Rectal smooth muscle tissue (tissue), 1 donor: ENCODE measurements at regions not wholly inside any gene's neighbourhood (a gene's known extent, or its start where the extent isn't known, plus 50 kb on each side); places are given as distances from the start of the nearest gene placed in this dataset.

ENCODE experiments used
- H3K27ac ChIP-seq: one replicate; pipeline ENCODE4 v1.7.0; 2013; ENCODE audit warnings: low read depth, low read length, inconsistent platforms
- H3K27me3 ChIP-seq: one replicate; pipeline ENCODE4 v1.7.0; 2013; ENCODE audit warnings: low read length; ENCODE audit not compliant: control insufficient read depth, insufficient read depth
- H3K36me3 ChIP-seq: one replicate; pipeline ENCODE4 v1.7.0; 2013; ENCODE audit warnings: low read length; ENCODE audit not compliant: control insufficient read depth, insufficient read depth
- H3K4me1 ChIP-seq: one replicate; pipeline ENCODE4 v1.7.0; 2013; ENCODE audit warnings: low read length; ENCODE audit not compliant: control insufficient read depth, insufficient read depth
- H3K4me3 ChIP-seq: one replicate; pipeline ENCODE4 v1.7.0; 2013; ENCODE audit warnings: low read length
- H3K9ac ChIP-seq: one replicate; pipeline ENCODE4 v1.7.0; 2013; ENCODE audit warnings: low read length

DNA sequence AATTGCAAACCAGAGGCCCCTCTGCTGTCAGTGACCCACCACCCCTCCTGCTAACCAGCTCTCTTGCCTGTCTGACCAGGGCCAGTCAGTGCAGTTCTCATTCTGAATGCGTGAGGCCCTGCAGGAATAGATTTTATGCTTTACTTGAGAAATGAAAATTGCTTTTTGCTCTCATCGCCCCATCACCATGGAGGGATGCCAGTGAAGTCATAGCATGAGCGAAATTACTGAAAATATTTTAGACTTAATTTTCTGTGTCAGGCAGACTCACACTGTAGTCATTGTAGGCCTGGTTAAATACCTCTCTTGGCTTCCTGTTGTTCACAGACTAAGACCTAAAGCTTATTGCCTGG lies 490.5 kb upstream of the CDH5 start:
- Histone ChIP-seq H3K9ac (no peak overlapping the region), H3K4me3 (no peak overlapping the region), H3K27ac (no peak overlapping the region), H3K36me3 (no peaks in the 10 kb centered on the region), H3K4me1 (no peaks in the 10 kb centered on the region), H3K27me3 (no peaks in the 10 kb centered on the region)

DNA sequence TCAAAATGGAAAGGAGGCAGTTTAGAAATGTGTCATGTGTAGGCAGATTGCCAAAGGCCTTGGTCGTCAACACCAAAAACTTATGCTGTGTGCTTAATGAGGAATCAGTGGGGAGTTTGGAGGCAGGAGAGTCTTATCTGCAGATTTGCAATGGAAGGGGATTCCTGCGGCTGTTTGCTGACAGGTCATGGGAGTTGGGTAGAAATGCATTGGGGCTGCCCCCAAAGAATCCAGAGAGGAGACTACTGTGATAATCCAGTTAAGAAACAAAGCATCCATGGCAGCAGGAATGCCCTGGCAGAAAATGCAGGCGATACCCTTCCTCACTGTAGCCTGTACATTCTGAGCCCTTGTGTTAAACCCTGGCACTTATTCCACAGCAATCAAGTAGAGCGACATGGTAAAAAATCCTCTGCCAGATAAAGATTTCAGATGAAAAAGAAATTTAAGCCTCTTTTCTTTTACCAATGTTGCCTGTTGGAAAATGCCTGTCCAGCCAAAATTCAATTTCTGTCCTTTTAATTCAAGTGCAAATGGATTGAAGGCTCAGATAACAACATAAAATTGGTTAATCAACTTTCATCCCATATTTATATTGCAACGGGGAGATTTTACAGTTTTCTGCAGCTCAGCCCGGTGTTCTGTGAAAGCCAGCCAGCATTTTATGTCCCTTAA lies 491.0 kb upstream of the CDH5 start:
- no peak overlapping the region for H3K4me3 ChIP-seq
- no peak overlapping the region for H3K9ac ChIP-seq
- no peaks in the 10 kb centered on the region for H3K36me3 ChIP-seq

DNA sequence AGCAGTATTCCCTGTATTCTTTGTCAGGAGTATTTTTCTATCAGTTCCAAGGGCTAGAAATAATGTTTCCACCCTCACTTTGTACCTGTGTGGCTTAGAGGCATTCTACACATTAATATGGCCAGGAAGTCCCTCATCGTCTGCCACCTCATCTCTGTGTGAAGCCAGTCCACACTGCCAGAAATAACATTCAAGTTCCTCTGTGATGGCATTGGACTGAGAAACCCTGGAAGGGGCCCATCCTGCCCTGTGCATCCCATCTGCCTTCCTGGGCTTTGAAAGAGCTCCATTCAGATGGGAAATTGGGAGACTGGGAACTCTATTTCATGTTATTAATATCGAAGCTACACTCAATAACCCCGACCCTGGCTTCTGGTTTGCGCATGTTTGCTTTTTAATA lies 497.2 kb upstream of the CDH5 start:
- Histone ChIP-seq H3K4me3 (no peak overlapping the region), H3K36me3 (no peaks in the 10 kb centered on the region), H3K27ac (no peak overlapping the region), H3K27me3 (no peaks in the 10 kb centered on the region), H3K4me1 (no peaks in the 10 kb centered on the region), H3K9ac (no peak overlapping the region)

More for the DNA sequence above, 491.0 kb upstream of the CDH5 start:
- Histone ChIP-seq H3K27ac (no peak overlapping the region), H3K27me3 (no peaks in the 10 kb centered on the region), H3K4me1 (no peaks in the 10 kb centered on the region)

DNA sequence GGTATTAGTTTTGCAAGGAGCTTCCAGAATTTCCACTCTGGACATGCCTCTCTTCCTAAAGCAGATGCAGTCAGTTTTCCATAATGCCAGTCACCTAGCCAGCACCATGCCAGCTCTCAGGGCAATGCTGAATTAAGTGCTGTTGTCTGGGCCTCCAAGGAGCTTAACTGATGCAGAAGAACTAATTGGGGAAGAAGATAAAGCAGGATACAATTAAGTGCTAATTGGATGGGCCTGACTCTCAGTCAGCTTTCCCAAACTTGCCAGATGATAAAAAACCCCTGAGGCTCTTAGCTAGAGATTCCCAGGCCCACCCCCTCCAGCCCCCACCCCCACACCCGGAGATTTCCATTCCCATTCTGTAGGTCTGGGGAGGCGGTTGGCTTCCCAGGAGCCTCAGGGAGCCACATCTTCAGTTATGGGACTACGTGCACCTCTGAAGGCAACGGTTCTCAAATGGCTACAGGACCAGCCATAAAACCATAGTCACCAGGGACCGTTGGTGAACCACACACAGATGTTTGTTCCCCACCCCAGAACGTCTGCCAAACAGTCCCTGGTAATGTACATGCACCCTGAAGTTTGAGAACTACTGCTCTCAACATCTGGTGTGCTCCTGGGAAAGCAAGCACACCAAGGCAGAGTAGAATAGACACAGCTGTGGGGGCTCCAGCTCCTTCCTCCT lies 499.1 kb upstream of the CDH5 start:
- H3K27ac ChIP-seq: no peak overlapping the region
- no peaks in the 10 kb centered on the region for H3K27me3 ChIP-seq
- no peaks in the 10 kb centered on the region for H3K36me3 ChIP-seq
- H3K4me3 ChIP-seq: no peak overlapping the region
- H3K9ac ChIP-seq: no peak overlapping the region
- H3K4me1 ChIP-seq: no peaks in the 10 kb centered on the region

DNA sequence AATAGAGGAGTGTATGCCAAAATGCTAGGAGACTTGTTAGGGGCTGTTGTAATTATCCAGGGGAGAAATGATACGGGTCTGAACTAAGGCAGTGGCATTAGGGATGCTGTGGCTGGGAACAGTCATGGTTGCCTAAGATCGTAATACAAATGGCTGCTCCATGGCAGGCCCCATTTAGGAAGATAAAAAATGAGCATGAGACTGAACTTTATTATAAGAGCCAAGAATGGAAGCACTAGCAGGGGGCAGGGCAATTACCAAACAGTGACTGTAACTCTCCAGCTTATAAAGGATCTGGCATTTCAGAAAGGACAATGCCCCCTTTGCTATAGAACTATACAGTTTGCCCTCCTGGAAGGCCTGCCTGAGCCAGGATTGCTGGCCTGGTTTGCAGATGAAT lies 503.3 kb upstream of the CDH5 start:
- H3K27me3 ChIP-seq: no peaks in the 10 kb centered on the region
- no peak overlapping the region for H3K9ac ChIP-seq
- H3K27ac ChIP-seq: no peak overlapping the region
- no peaks in the 10 kb centered on the region for H3K36me3 ChIP-seq
- H3K4me3 ChIP-seq: no peak overlapping the region
- H3K4me1 ChIP-seq: no peaks in the 10 kb centered on the region

DNA sequence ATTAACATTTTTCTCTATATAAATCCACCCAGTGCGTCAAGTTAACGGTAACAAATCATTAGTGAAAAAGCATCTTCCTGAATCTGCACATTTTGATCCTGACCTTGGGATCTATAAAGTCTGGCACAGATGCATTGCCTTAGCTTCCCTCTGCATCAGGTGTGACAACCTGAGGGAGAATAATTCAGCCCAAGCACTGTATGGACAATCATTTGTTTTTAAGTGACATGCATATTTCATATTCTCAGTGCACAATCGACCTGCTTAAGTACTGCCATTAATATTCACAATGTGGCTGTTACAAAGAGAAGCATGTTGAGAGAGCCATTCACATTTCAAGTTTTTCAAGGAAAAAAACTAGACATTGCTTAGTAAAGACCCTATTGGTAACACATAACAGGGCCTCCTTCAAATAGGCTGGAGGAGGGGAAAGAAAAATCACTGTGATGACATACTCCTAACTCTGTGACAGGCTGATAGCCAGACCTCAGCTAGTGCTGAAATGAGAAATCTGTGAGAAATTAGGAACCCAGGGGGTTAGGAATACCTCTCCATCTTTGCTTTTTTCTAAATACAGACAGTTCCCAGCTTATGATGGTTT lies 505.3 kb upstream of the CDH5 start:
- no peak overlapping the region for H3K27ac ChIP-seq
- no peaks in the 10 kb centered on the region for H3K4me1 ChIP-seq

DNA sequence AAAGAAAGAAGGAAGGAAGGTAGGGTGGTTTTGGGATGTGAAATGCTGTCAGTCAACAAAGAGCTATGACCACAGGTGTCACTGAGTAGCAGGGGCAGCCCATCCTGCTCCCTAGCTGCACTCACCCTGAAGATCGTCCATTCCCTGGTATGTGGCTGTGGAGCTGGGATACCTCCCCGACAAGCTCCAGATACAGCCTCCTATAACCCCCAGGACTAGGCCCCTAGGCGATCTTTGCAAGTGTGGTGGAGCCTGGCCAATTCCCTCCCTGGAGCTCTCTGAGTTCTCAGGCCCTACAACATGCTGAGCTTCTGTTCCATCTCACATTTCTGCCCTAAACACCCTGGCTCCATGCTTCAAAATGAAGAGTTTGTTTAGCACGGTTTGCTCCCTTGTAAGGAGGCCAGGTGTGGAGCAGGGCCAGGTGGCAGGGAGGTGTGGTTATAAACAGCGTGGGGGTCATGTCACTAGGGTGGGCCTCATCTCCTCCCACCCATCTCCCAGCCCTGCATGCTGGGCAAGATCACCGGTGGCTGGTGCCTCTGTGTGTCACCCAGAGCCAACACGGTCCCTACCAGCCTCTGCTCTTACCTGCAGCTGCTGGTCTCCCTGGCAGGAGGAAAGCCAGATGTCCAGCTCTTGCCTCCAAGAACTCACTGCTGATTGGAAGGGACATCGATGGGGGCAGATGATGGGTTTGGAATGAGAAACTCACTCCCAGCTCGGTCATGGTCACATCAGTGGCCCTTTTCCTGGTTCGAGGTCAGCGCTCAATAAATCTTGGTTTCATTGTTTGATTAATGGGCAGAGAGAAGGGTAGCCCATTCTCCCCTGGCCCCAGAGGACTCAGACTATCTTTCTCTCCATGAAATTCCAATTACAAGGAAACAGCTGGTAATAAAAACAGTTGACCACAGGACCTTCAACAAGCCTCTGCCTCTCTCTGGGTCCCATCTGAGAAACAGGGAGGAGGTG lies 511.0 kb upstream of the CDH5 start:
- Histone ChIP-seq H3K9ac (no peak overlapping the region), H3K4me3 (no peak overlapping the region), H3K27ac (no peak overlapping the region), H3K36me3 (no peaks in the 10 kb centered on the region), H3K4me1 (no peaks in the 10 kb centered on the region), H3K27me3 (no peaks in the 10 kb centered on the region)

More for the DNA sequence above, 505.3 kb upstream of the CDH5 start:
- Histone ChIP-seq H3K27me3 (no peaks in the 10 kb centered on the region), H3K36me3 (no peaks in the 10 kb centered on the region), H3K9ac (no peak overlapping the region), H3K4me3 (no peak overlapping the region)

DNA sequence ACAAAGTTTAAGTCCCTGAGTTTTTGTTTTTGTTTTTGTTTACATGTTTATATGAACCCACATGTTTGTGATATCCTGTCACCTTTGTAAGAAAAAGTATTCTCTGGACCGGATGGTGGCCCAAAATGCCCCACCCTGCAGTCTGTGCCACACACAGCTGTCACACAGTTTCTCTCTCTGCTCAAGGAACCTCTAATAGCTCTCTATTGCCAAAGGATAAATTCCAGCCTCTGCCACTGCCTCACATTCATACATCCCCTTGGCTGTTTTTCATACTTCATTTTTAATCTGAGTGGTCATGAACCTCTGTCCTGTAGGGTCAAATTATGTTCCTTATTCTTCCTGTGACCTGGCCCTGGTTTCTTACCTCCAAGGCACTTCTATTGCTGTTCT lies 520.3 kb upstream of the CDH5 start:
- Histone ChIP-seq H3K27me3 (no peaks in the 10 kb centered on the region), H3K4me1 (no peaks in the 10 kb centered on the region), H3K4me3 (no peak overlapping the region), H3K9ac (no peak overlapping the region), H3K27ac (no peak overlapping the region), H3K36me3 (no peaks in the 10 kb centered on the region)

DNA sequence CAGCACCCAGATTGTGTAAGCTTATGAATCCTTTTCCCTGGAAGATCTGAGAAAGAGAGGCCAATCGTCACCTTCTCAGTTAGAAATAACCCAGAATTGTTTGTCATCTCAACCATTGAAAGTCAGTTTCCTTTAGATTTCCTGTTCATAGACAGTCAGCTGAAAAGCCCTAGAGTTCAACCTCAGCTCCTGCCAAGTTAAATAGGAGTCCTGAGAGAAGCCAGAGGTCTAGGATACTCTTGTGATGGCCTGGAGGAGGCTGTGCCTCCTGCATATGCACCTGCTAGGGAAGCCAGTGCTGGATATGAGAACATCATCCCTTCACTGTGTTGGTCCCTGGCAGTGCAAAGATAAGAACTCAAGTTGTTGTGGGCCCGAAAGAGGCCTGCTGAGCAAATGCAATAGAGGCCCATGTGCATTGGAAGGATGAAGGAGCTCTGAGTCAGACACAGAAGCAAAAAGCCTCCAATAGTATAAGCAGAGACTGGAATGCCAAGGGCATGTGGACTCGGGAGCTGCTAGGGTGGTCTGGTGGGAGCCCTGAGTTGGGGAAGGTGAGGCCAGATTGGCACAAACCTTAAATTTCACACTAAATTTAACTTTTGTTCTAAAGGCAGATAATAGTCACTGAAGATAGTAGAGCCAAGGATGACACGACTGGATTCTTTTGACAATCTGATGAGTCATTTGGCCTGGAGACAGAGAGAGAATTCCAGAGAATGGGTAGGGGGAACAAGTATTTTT lies 520.9 kb upstream of the CDH5 start:
- no peak overlapping the region for H3K27ac ChIP-seq
- no peaks in the 10 kb centered on the region for H3K27me3 ChIP-seq
- H3K4me3 ChIP-seq: no peak overlapping the region
- H3K36me3 ChIP-seq: no peaks in the 10 kb centered on the region
- H3K9ac ChIP-seq: no peak overlapping the region
- H3K4me1 ChIP-seq: no peaks in the 10 kb centered on the region

DNA sequence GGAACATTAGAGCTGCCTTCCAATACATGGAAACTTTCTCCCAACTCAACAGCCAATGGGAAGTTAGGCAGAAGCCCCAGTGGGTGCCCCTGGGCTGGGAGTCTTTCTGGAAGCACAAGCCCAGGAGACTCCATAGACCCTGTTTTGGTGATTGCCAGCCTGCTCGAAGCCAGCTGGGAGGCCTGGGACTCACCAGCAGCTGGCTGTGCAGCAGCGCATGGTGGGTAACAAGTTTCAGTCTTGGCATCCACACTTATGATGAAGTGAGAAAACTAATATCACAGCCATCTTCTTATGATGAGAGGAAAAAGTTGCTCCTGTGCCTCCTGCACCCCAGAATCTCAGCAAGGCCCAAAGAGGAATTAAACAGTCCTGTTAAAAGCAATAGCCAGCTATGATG lies 522.5 kb upstream of the CDH5 start:
- Histone ChIP-seq H3K4me3 (no peak overlapping the region), H3K27me3 (no peaks in the 10 kb centered on the region), H3K36me3 (no peaks in the 10 kb centered on the region), H3K27ac (no peak overlapping the region), H3K9ac (no peak overlapping the region), H3K4me1 (no peaks in the 10 kb centered on the region)

DNA sequence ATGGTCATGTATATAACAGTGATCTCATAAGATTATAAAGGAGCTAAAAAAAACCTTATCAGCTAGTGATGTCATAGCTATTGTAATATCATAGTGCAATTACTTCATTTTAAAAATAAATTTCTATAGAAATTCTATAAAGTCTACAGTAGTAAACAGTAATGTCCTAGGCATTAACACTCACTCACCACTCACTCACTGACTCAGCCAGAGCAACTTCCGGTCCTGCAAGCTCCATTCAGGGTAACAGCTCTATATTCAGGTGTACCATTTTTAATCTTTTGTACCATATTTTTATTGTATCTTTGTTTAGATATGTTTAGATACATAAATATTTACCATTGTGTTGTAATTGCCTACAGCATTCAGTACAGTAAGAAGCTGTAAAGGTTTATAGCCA lies 524.4 kb upstream of the CDH5 start:
- Histone ChIP-seq H3K9ac (no peak overlapping the region), H3K4me1 (no peaks in the 10 kb centered on the region), H3K4me3 (no peak overlapping the region), H3K27ac (no peak overlapping the region), H3K36me3 (no peaks in the 10 kb centered on the region), H3K27me3 (no peaks in the 10 kb centered on the region)

DNA sequence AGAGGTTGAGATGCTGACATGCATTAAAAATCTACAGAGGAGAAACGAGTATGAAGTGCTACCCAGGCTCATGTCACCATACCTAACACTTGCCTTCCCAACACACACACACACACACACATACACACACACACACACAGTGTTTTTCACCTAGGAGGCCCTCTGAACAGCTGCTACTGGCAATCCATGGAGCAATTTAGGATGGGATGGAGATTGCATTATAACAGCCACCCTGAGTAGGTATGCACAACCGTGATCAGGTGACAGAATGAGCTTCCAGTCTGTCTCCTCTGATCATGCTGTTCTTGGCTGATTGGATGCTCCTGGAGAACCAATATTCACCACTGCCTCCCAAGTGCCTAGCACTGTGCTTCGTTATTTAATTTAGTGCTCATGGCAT lies 528.5 kb upstream of the CDH5 start:
- Histone ChIP-seq H3K27me3 (no peaks in the 10 kb centered on the region), H3K4me3 (no peak overlapping the region), H3K27ac (no peak overlapping the region), H3K36me3 (no peaks in the 10 kb centered on the region), H3K9ac (no peak overlapping the region), H3K4me1 (no peaks in the 10 kb centered on the region)
